NOMO-1 treated with DMSO at 0.1 percent for 48 hours (cell line): ENCODE measurements at regions not wholly inside any gene's neighbourhood (a gene's known extent, or its start where the extent isn't known, plus 50 kb on each side); places are given as distances from the start of the nearest gene placed in this dataset.

Experiments used
- DNase-seq: peaks from one replicate; lab custom pipeline; 2025; ENCODE audit not compliant: unreplicated experiment; lab: John Stamatoyannopoulos, UW

DNA sequence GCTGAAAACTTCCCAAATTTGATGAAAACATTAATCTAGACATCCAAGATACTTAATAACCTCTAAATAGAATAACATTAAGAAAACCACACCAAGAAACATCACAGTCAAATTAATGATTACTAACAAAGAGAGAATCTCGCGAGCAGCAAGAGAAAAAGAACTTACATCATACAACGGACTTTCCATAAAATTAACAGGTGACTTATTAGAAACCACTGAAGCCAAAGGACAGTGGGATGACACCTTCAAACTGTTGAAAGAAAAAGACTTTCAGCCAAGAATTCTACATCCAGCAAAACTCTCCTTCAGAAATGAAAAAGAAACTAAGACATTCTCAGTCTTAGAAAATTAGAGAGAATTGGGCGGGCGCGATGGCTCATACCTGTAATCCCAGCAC is 232.0 kb downstream of the SNCA start:
- DNase-seq, result no peak

DNA sequence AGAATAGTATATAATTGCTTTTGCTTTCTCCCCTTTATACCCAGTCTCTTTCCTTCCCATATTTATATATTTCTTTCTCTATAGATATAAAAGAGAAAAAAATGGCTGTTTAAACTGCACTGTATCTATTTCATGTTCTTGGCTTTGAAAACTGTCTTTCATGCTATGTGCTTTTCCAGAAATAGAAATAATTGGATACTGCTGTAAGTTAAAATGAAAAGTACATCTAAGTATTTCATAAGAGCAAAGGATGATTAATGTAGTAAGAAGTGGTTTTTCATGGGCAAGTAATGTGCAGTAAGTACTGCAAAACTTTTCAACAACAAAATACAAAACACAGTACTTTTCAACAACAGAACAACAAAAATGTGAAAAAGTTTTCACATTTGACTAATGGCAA is 237.9 kb downstream of the SNCA start:
- no peak for DNase-seq

GRCh38 chr4:89598602-89599001 is 238.4 kb downstream of the SNCA start:
- DNase-seq, result no peak

DNA sequence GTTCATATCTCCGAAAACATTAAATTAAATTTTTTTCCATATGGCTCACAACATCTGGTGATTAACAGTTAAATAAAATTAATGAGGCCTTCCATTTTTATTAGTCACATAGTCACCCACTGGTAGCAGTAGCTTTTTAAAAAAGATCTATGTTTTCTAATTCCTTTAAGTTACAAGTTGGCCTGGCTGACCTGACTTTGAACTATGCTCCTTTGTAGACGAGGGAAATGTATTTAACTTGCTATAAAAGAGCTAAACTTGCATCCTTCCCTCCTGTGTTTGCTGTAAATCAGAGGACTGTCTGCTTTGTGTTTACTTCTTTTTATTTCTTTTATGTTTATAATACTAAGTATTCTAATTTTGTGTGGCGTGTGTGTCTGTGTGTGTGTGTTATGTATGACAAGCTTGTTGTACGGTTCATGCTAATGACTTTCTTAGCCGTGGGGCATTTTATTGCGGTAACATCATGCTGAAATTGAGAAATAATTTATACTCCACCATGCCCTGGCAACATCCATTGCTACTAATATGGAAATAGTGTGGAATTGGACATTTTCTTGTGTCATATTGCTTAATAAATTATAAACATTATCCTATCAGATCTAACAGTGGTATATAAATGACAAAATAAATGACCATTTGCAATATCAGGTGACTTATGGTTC is 241.7 kb downstream of the SNCA start:
- DNase-seq, result no peak

GRCh38 chr4:89590128-89590527 is 246.8 kb downstream of the SNCA start:
- DNase-seq, result no peak

GRCh38 chr4:89588421-89588820 is 248.5 kb downstream of the SNCA start:
- DNase-seq, result no peak

GRCh38 chr4:89587364-89587763 is 249.6 kb downstream of the SNCA start:
- no peak for DNase-seq

DNA sequence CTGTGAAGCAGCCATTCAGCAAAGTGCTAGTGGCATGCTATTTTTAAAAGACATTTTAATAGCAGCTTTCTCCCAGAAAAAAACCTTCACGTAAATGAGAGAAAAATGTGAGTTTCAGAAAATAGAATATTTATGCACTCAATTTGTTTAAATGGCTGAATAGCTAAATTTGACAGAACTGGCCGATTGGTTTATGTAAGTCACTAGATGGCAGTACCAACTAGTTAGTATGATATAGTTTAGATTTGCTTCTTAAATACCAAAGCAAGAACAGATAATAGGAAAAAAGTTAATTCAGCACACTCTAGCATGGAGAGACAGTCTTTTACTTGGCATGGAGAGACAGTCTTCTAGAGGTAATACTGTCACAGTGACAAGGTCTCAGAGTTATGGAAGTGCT is 250.1 kb downstream of the SNCA start:
- DNase-seq, result no peak

GRCh38 chr4:89586318-89586717 is 250.6 kb downstream of the SNCA start:
- no peak for DNase-seq

- DNase-seq, result no peak
Measured at GRCh38 chr4:89582756-89583505, 254.0 kb downstream of the SNCA start.

GRCh38 chr4:89579771-89580170 is 257.2 kb downstream of the SNCA start:
- DNase-seq, result no peak

- no peak for DNase-seq
Measured at GRCh38 chr4:89576246-89576645, 260.7 kb downstream of the SNCA start.

DNA sequence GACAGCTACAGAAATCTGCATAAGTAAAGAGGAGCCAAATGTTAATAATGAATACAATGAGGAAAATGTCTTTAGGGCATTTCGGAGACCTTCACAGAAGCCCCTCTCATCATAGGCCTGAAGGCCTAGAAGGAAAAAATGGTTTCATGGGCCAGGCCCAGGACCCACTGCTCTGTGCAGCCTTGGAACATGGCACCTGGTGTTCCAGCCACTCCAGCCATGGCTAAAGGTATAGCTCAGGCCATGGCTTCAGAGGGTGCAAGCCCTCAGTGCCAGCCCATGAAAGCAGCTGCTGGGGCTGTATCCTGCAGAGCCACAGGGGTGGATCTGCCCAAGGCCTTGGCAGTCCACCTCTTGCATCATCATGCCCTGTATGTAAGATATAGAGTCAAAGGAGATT is 261.1 kb downstream of the SNCA start:
- DNase-seq, result no peak

GRCh38 chr4:89574176-89574575 is 262.8 kb downstream of the SNCA start:
- DNase-seq, result no peak

DNA sequence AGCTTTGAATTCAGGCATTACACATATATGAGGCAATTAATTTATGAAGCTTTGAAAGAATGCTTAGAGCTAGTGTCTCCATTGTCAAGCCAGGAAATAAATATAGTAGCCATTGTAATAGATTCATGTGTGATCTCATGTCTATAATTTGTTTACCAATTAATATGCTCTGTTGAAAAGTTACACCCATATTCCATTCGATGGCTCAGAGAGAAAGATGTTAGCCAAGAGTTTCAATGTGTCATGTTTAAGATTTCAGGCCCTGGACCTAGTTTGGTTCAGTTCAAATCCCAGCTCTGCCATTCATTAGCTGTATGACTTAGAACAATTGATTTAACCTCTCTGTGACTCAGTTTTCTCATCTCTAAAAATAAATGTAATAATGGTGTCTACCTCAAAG is 263.3 kb downstream of the SNCA start:
- DNase-seq, result no peak

DNA sequence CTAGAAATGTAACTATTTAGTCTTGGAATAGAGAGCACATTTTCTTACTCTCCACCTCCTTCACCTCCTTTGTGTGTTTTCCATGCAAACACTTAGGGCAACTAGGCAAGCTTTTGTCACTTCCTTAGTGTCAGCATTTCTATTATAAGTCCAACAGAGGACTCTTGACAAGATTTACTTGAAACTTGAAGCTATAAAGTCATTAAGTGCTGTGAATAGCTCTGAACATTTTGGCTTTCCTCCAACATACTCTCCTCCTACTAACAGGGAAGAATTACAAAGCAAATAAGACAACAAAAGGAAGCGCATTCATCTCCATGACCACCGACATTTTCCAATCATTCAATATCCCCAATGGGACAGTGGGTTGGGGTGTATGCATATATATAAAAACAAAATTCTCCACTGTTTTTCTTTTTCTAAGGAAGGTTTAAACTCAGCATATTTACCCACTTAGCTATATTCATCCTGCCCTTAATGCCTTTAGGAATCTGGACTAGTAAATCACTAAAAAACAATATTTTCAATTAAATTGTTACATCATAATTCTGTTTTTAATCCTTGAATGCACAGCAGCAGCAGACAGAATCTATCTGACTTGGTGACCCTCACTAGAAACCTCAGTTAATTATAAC is 264.6 kb downstream of the SNCA start:
- no peak for DNase-seq

DNA sequence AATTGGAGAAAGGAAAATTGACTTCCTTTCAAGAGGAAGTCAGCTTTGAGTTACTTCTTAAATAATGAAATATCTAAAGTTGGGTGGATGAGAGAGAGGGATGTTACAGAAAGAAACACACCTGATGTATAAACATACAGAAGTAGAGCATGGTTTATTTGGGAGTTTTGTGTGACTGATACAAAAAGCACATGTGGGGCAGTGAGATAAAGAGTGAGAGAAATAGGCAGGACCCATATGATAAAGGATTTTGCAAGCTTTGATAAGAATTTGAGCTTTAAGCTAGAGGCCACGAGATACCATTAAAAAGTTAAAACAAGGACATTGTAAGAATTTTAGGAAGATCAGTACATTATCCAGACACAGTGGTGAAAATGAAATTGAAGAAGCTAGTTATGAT is 263.3 kb upstream of the GPRIN3 start:
- DNase-seq, result no peak

DNA sequence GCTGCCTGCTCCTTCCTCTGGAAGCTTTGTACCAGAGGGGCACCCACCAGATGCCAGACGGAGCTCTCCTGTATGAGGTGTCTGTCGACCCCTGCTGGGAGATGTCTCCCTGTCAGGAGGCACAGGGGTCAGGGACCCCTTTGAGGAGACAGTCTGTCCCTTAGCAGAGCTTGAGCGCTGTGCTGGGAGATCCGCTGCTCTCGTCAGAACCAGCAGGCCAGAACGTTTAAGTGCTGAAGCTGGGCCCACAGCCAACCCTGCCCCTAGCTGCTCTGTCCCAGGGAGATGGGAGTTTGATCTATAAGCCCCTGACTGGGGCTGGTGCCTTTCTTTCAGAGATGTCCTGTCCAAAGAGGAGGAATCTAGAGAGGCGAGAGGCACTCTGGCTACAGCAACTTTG is 260.3 kb upstream of the GPRIN3 start:
- DNase-seq, result no peak

GRCh38 chr4:89563431-89563830 is 255.8 kb upstream of the GPRIN3 start:
- no peak for DNase-seq

DNA sequence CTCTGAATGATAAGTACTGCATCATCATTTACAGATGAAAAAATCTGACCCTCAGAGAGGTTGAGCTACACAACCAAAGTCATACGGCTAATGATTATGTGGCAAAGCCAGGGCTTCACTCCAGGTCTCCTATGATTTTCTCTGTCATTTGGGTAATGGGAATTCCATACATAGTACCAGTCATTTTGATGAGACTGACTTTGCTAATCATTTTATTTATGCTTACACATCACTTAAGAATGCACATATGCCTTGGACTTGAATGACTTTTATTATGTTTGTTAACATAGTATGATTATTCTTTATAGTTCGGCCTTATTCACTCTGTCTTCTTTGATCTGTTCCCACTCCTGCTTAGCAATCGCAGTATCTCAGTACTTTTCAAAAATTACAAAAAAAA is 255.1 kb upstream of the GPRIN3 start:
- DNase-seq, result no peak

GRCh38 chr4:89561048-89561447 is 253.4 kb upstream of the GPRIN3 start:
- no peak for DNase-seq

- no peak for DNase-seq
Measured at GRCh38 chr4:89558147-89558546, 250.5 kb upstream of the GPRIN3 start.
